ENCODE measurements at regions not wholly inside any gene's neighbourhood (a gene's known extent, or its start where the extent isn't known, plus 50 kb on each side); places are given as distances from the start of the nearest gene placed in this dataset.

GRCh38 chr1:95437011-95437410 lies 203.0 kb downstream of the RWDD3 start:
- ChIA-PET CTCF (ENCODE audit: low intra/inter-chr PET ratio, low total read pairs) (no interaction called here), POLR2A (no interaction called here)
- DNase-seq (ENCODE audit: low spot score): no peak
- no peaks in the 10 kb centered on the region for H4K20me1 ChIP-seq (ENCODE audit: insufficient read depth, low read length)
- no peak for FAIRE-seq
- intact Hi-C loops (cut with micrococcal nuclease; ENCODE audit: unreplicated experiment): no loop called here
- H3K4me3 ChIP-seq (replicated peaks in 1 of 3; ENCODE audit: insufficient read depth in 1 of 3, low read depth in 2 of 3, low read length in 3 of 3): no peak overlapping the region
- no peaks in the 10 kb centered on the region for H3K36me3 ChIP-seq (replicated peaks in 1 of 2; ENCODE audit: control insufficient read depth in 1 of 2, insufficient read depth in 2 of 2, low read length in 2 of 2)
- no TSS peak for BruUV-seq (replicated peaks)
- ATAC-seq: no peak
- no peaks in the 10 kb centered on the region for H3K79me2 ChIP-seq (ENCODE audit: insufficient read depth, low read length)
- TF ChIP-seq CENPT (CRISPR knock-in tag; IDR thresholded peaks at IDR 0.05; ENCODE audit: low read depth) (no peak), ZNF792 (CRISPR knock-in tag; IDR thresholded peaks at IDR 0.05) (no peak), IKZF5 (CRISPR knock-in tag; IDR thresholded peaks at IDR 0.05) (no peak), NFYC (CRISPR knock-in tag; IDR thresholded peaks at IDR 0.05) (no peak), ZNF597 (CRISPR knock-in tag; IDR thresholded peaks at IDR 0.05) (no peak), ZNF773 (CRISPR knock-in tag; IDR thresholded peaks at IDR 0.05; ENCODE audit: borderline replicate concordance) (no peak), ZNF660 (CRISPR knock-in tag; IDR thresholded peaks at IDR 0.05; ENCODE audit: borderline replicate concordance, low read depth) (no peak), ZSCAN30 (CRISPR knock-in tag; IDR thresholded peaks at IDR 0.05) (no peak), PBX3 (CRISPR knock-in tag; IDR thresholded peaks at IDR 0.05; ENCODE audit: borderline replicate concordance) (no peak), ATM (IDR thresholded peaks at IDR 0.05; ENCODE audit: borderline replicate concordance) (no peak)
- no peaks in the 10 kb centered on the region for H3K9me3 ChIP-seq (ENCODE audit: low read length)
- 47% methylated on average over 3 of the region's 3 CpGs for WGBS (ENCODE audit: low lambda C conversion rate)
- H3K4me2 ChIP-seq (ENCODE audit: low read depth, low read length): no peak overlapping the region
- no peak overlapping the region for H3K27ac ChIP-seq (ENCODE audit: extremely low read length, insufficient read depth, low read length)
- H3K27me3 ChIP-seq (ENCODE audit: control insufficient read depth in 1 of 2, insufficient read depth in 2 of 2, low read length in 2 of 2): peaks cover 0 to 3% of the 10 kb centered on the region in 2 experiments; a peak in 1 of 5 replicates
- in situ Hi-C loops (cut with HindIII; ENCODE audit: extremely low pct_ligation_motif_present, low pct_unique_long_range_greater_than_20kb): no loop called here
- no peak overlapping the region for H2AFZ ChIP-seq (ENCODE audit: low read length)
- no peaks in the 10 kb centered on the region for H3K4me1 ChIP-seq (ENCODE audit: insufficient read depth, low read length)
- no peak overlapping the region for H3K9ac ChIP-seq (ENCODE audit: insufficient read depth, low read depth, low read length)
